ENCODE measurements at regions not wholly inside any gene's neighbourhood (a gene's known extent, or its start where the extent isn't known, plus 50 kb on each side); places are given as distances from the start of the nearest gene placed in this dataset.
A peak's percentile ranks its signal among the peaks of the same experiment; 100 is the strongest.
"Not testable (repeated sequence)": the region's sequence is repeated elsewhere in the genome, so short reads cannot be mapped to it uniquely, and the experiment has no call there.

- Mint-ChIP-seq H3K36me3 (no peaks in the 10 kb centered on the region), H3K4me1 (ENCODE audit: unreplicated experiment) (peaks cover 5% of the 10 kb centered on the region), H3K27me3 (peaks cover 14% of the 10 kb centered on the region), H3K4me3 (no peak overlapping the region), H3K27ac (no peak overlapping the region), H3K9me3 (no peaks in the 10 kb centered on the region)
- no peak for DNase-seq (ENCODE audit: extremely low spot score, unreplicated experiment)
- TF ChIP-seq, protein P1, sequence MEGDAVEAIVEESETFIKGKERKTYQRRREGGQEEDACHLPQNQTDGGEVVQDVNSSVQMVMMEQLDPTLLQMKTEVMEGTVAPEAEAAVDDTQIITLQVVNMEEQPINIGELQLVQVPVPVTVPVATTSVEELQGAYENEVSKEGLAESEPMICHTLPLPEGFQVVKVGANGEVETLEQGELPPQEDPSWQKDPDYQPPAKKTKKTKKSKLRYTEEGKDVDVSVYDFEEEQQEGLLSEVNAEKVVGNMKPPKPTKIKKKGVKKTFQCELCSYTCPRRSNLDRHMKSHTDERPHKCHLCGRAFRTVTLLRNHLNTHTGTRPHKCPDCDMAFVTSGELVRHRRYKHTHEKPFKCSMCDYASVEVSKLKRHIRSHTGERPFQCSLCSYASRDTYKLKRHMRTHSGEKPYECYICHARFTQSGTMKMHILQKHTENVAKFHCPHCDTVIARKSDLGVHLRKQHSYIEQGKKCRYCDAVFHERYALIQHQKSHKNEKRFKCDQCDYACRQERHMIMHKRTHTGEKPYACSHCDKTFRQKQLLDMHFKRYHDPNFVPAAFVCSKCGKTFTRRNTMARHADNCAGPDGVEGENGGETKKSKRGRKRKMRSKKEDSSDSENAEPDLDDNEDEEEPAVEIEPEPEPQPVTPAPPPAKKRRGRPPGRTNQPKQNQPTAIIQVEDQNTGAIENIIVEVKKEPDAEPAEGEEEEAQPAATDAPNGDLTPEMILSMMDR (conservative IDR thresholded peaks at IDR 0.05), result no peak
Measured at GRCh38 chr5:3092211-3092610, 340.7 kb upstream of the IRX2 start.

DNA sequence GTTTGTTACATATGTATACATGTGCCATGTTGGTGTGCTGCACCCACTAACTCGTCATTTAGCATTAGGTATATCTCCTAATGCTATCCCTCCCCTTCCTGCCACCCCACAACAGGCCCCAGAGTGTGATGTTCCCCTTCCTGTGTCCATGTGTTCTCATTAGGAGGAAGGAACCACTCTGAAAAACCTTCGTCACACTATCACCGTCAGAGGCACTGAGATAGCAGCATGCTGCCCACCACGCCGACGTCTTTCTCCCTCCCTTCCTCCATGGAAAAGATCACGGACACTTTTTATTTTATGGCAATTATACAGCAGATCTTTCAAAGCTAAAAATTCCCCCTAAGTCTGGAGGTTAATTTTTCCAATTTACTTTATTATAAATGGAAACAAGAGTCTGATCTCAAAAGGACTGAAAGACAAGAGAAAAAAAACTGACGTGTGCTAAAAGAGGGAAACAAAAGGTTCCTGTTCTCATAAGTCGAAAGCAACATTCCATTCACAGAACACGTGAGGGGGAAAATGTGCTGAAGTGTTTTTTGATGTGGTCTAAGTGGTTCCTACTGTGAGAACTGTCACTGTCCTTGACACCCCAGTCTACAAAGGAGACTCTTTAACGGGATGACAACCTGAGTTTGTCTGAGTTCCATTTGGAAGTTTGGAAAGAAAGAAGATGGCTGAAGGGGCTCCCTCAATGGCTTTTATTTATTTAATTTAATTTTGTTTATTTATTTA lies 339.7 kb upstream of the IRX2 start:
- no peak for DNase-seq (ENCODE audit: extremely low spot score, unreplicated experiment)
- Mint-ChIP-seq H3K27ac (no peak overlapping the region), H3K4me3 (no peak overlapping the region), H3K27me3 (peaks cover 15% of the 10 kb centered on the region), H3K36me3 (no peaks in the 10 kb centered on the region), H3K4me1 (ENCODE audit: unreplicated experiment) (peaks cover 5% of the 10 kb centered on the region), H3K9me3 (no peaks in the 10 kb centered on the region)
- TF ChIP-seq, protein P1 (conservative IDR thresholded peaks at IDR 0.05), result no peak

- not testable (repeated sequence) for H3K9me3 Mint-ChIP-seq; H3K27ac Mint-ChIP-seq; H3K4me1 Mint-ChIP-seq (ENCODE audit: unreplicated experiment); DNase-seq (ENCODE audit: extremely low spot score, unreplicated experiment); H3K36me3 Mint-ChIP-seq; H3K4me3 Mint-ChIP-seq
- H3K27me3 Mint-ChIP-seq, result peaks cover 15% of the 10 kb centered on the region
Measured at GRCh38 chr5:3090305-3090704, 338.8 kb upstream of the IRX2 start.

GRCh38 chr5:3080366-3080765 lies 328.9 kb upstream of the IRX2 start:
- TF ChIP-seq, protein P1 (conservative IDR thresholded peaks at IDR 0.05), result no peak
- Mint-ChIP-seq H3K27me3 (peaks cover 9% of the 10 kb centered on the region), H3K9me3 (peaks cover 9% of the 10 kb centered on the region), H3K36me3 (peaks cover 3% of the 10 kb centered on the region), H3K4me1 (ENCODE audit: unreplicated experiment) (no peaks in the 10 kb centered on the region), H3K4me3 (no peak overlapping the region), H3K27ac (no peak overlapping the region)
- DNase-seq (ENCODE audit: extremely low spot score, unreplicated experiment), result no peak

- DNase-seq (ENCODE audit: extremely low spot score, unreplicated experiment), result no peak
- Mint-ChIP-seq H3K36me3 (peaks cover 3% of the 10 kb centered on the region), H3K4me1 (ENCODE audit: unreplicated experiment) (no peaks in the 10 kb centered on the region), H3K27me3 (peaks cover 5% of the 10 kb centered on the region), H3K9me3 (peaks cover 16% of the 10 kb centered on the region), H3K27ac (no peak overlapping the region), H3K4me3 (no peak overlapping the region)
- TF ChIP-seq, protein P1 (conservative IDR thresholded peaks at IDR 0.05), result no peak
Measured at GRCh38 chr5:3077684-3078083, 326.2 kb upstream of the IRX2 start.

DNA sequence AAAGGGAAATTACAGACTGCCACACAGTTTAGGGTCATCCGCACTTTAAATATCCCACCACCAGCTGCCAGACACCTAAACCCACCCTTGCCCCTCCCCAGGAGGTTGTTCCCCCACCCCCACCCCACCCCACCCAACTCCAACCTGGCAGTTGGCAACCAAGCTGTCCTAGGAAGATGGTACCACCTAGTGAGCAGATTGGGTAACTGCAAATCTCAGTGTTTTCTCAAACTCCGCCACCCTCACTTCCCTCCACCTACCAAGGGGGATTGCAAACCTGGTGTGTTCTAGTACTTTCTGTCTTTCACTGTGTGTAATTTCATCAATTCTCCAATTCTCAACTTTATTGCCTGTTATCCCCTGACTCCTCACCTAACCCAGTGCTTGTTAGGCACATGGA lies 323.8 kb upstream of the IRX2 start:
- no peak for DNase-seq (ENCODE audit: extremely low spot score, unreplicated experiment)

More for the DNA sequence above, 323.8 kb upstream of the IRX2 start:
- no peak overlapping the region for H3K27ac Mint-ChIP-seq
- H3K4me3 Mint-ChIP-seq, result no peak overlapping the region
- H3K36me3 Mint-ChIP-seq, result peaks cover 6% of the 10 kb centered on the region
- TF ChIP-seq, protein P1 (conservative IDR thresholded peaks at IDR 0.05), result peak; percentile 47
- H3K27me3 Mint-ChIP-seq, result peaks cover 5% of the 10 kb centered on the region
- H3K4me1 Mint-ChIP-seq (ENCODE audit: unreplicated experiment), result no peaks in the 10 kb centered on the region
- H3K9me3 Mint-ChIP-seq, result peaks cover 16% of the 10 kb centered on the region

Measured in type B pancreatic cell (in vitro differentiated cells).